Neuronal stem cell (in vitro differentiated cells): ENCODE measurements at regions not wholly inside any gene's neighbourhood (a gene's known extent, or its start where the extent isn't known, plus 50 kb on each side); places are given as distances from the start of the nearest gene placed in this dataset.

Experiments used
- DNase-seq: peaks from one replicate; pipeline ENCODE4 v3.0.0-alpha.2; 2013; ENCODE audit warnings: low spot score
- H2AFZ ChIP-seq: one replicate; pipeline ENCODE4 v1.6.1; 2013; ENCODE audit warnings: mild to moderate bottlenecking, low read length, inconsistent platforms
- H2AK5ac ChIP-seq: 2 replicates; pipeline ENCODE4 v1.6.1; 2013; ENCODE audit warnings: low read depth, mild to moderate bottlenecking, inconsistent platforms, low read length, moderate library complexity, mixed read lengths
- H2BK120ac ChIP-seq: 2 replicates; pipeline ENCODE4 v1.6.1; 2013; ENCODE audit warnings: low read depth, mild to moderate bottlenecking, inconsistent platforms, low read length, moderate library complexity, mixed read lengths
- H2BK12ac ChIP-seq: one replicate; pipeline ENCODE4 v1.6.1; 2013; ENCODE audit warnings: low read length, inconsistent platforms
- H2BK15ac ChIP-seq: 2 replicates; pipeline ENCODE4 v1.6.1; 2013; ENCODE audit warnings: mild to moderate bottlenecking, low read length, inconsistent platforms, mixed read lengths
- H2BK5ac ChIP-seq: one replicate; pipeline ENCODE4 v1.6.1; 2013; ENCODE audit warnings: inconsistent platforms, mild to moderate bottlenecking, low read length, moderate library complexity
- H3K14ac ChIP-seq: one replicate; pipeline ENCODE4 v1.6.1; 2013; ENCODE audit warnings: low read length, inconsistent platforms
- H3K18ac ChIP-seq: 2 replicates; pipeline ENCODE4 v1.6.1; 2013; ENCODE audit warnings: low read length, inconsistent platforms
- H3K23ac ChIP-seq: 2 replicates; pipeline ENCODE4 v1.6.1; 2013; ENCODE audit warnings: low read depth, mild to moderate bottlenecking, mixed read lengths, low read length, inconsistent platforms; ENCODE audit not compliant: poor library complexity
- H3K27ac ChIP-seq: replicated peaks from 3 replicates; pipeline ENCODE4 v1.5.1; 2013; ENCODE audit warnings: low read length, inconsistent platforms
- H3K27me3 ChIP-seq, 3 experiments: 2 replicates each; pipeline ENCODE4 v1.6.1; 2013; ENCODE audit warnings: low read length in 3 of 3, mild to moderate bottlenecking in 2 of 3, inconsistent platforms in 1 of 3, low read depth in 1 of 3, mixed read lengths in 1 of 3, moderate library complexity in 1 of 3; ENCODE audit not compliant: control insufficient read depth in 3 of 3, insufficient read depth in 3 of 3
- H3K36me3 ChIP-seq, 2 donors: replicated peaks in 1 of 2; 2 replicates each; pipeline ENCODE4 v1.6.1; 2013; ENCODE audit warnings: low read length in 2 of 2; ENCODE audit not compliant: control insufficient read depth in 2 of 2, insufficient read depth in 2 of 2
- H3K4ac ChIP-seq: 2 replicates; pipeline ENCODE4 v1.6.1; 2013; ENCODE audit warnings: inconsistent platforms, mild to moderate bottlenecking, low read length, moderate library complexity
- H3K4me1 ChIP-seq, 2 donors: 1 replicate in 1 of 2; 2 replicates in 1 of 2; pipeline ENCODE4 v1.6.1; 2013; ENCODE audit warnings: low read length in 2 of 2, low read depth in 1 of 2; ENCODE audit not compliant: control insufficient read depth in 2 of 2, insufficient read depth in 1 of 2
- H3K4me2 ChIP-seq: one replicate; pipeline ENCODE4 v1.6.1; 2013; ENCODE audit warnings: mild to moderate bottlenecking, low read length, inconsistent platforms; ENCODE audit not compliant: insufficient read depth, poor library complexity, severe bottlenecking
- H3K4me3 ChIP-seq, 2 donors: 2 replicates each; pipeline ENCODE4 v1.5.1; 2013; ENCODE audit warnings: low read length in 2 of 2, mild to moderate bottlenecking in 2 of 2, inconsistent platforms in 1 of 2, moderate library complexity in 1 of 2
- H3K79me1 ChIP-seq: one replicate; pipeline ENCODE4 v1.6.1; 2013; ENCODE audit warnings: low read depth, mild to moderate bottlenecking, inconsistent platforms, low read length, moderate library complexity
- H3K9ac ChIP-seq: one replicate; pipeline ENCODE4 v1.6.1; 2013; ENCODE audit warnings: mild to moderate bottlenecking, low read depth, low read length, inconsistent platforms; ENCODE audit not compliant: poor library complexity
- H3K9me3 ChIP-seq, 2 donors: replicated peaks in 1 of 2; 2 replicates each; pipeline versions ENCODE3 to v1.6.1; 2013; ENCODE audit warnings: low read length in 2 of 2, mild to moderate bottlenecking in 2 of 2, inconsistent platforms in 1 of 2, low read depth in 1 of 2, mixed read lengths in 1 of 2, moderate library complexity in 1 of 2; ENCODE audit not compliant: control insufficient read depth in 2 of 2, insufficient read depth in 1 of 2
- H4K8ac ChIP-seq: one replicate; pipeline ENCODE4 v1.6.1; 2013; ENCODE audit warnings: low read depth, mild to moderate bottlenecking, inconsistent platforms, low read length, moderate library complexity
- H4K91ac ChIP-seq: one replicate; pipeline ENCODE4 v1.6.1; 2013; ENCODE audit warnings: low read length, low read depth, mild to moderate bottlenecking, inconsistent platforms; ENCODE audit not compliant: poor library complexity
- WGBS, 2 donors: extraction: QIAGEN DNeasy Blood & Tissue Kit; methylation state at CpG; one replicate each; pipeline ENCODE4 v1.1.7; 2013; ENCODE audit warnings: missing lambda C conversion rate in 2 of 2, mixed read lengths in 1 of 2; ENCODE audit not compliant: insufficient read length in 2 of 2, insufficient replicate concordance in 1 of 2; ENCODE audit errors: extremely low coverage in 2 of 2; 5-methylcytosine and 5-hydroxymethylcytosine counted together

- no CpG with 5 or more reads among the region's 7 CpGs for WGBS, 2 donors
- Histone ChIP-seq H3K9ac (no peak overlapping the region), H2AFZ (no peak overlapping the region), H2BK120ac (no peak overlapping the region), H4K91ac (no peak overlapping the region), H2BK12ac (no peak overlapping the region), H2BK5ac (no peak overlapping the region), H3K27ac (no peak overlapping the region), H3K36me3 (no peaks in the 10 kb centered on the region), H3K4me3 (no peak overlapping the region), H2AK5ac (no peak overlapping the region), H3K18ac (no peak overlapping the region), H3K27me3 (no peaks in the 10 kb centered on the region), H3K4ac (no peak overlapping the region), H3K14ac (no peak overlapping the region), H3K9me3 (no peaks in the 10 kb centered on the region), H3K4me2 (no peak overlapping the region), H4K8ac (no peak overlapping the region), H2BK15ac (no peak overlapping the region), H3K4me1 (no peaks in the 10 kb centered on the region), H3K23ac (no peak overlapping the region), H3K79me1 (no peaks in the 10 kb centered on the region)
- no peak for DNase-seq
Measured at GRCh38 chr4:84232309-84233095, 266.6 kb downstream of the NKX6-1 start.

- no CpG with 5 or more reads among the region's 2 CpGs for WGBS, 2 donors
- H3K9me3 ChIP-seq: no peaks in the 10 kb centered on the region
Measured at GRCh38 chr4:84231539-84232055, 267.5 kb downstream of the NKX6-1 start.

GRCh38 chr4:84224522-84224921 lies 274.6 kb downstream of the NKX6-1 start:
- Histone ChIP-seq H2BK12ac (no peak overlapping the region), H3K36me3 (no peaks in the 10 kb centered on the region), H3K14ac (no peak overlapping the region), H3K9ac (no peak overlapping the region), H2AK5ac (no peak overlapping the region), H3K27ac (no peak overlapping the region), H2AFZ (peak overlapping the region; percentile 34), H3K18ac (no peak overlapping the region), H3K9me3 (no peaks in the 10 kb centered on the region), H4K8ac (no peak overlapping the region), H3K79me1 (no peaks in the 10 kb centered on the region), H3K27me3 (no peaks in the 10 kb centered on the region), H3K4me1 (peaks cover 0 to 2% of the 10 kb centered on the region in 2 donors), H2BK120ac (no peak overlapping the region), H3K4me3 (no peak overlapping the region), H4K91ac (no peak overlapping the region), H3K4me2 (no peak overlapping the region), H2BK5ac (no peak overlapping the region), H3K23ac (no peak overlapping the region), H3K4ac (no peak overlapping the region), H2BK15ac (no peak overlapping the region)
- no CpG with 5 or more reads among the region's 4 CpGs for WGBS, 2 donors
- no peak for DNase-seq

More at GRCh38 chr4:84231539-84232055, 267.5 kb downstream of the NKX6-1 start:
- DNase-seq: no peak
- Histone ChIP-seq H3K14ac (no peak overlapping the region), H3K4me3 (no peak overlapping the region), H2BK120ac (no peak overlapping the region), H2BK5ac (no peak overlapping the region), H3K36me3 (no peaks in the 10 kb centered on the region), H4K8ac (no peak overlapping the region), H2BK15ac (no peak overlapping the region), H4K91ac (no peak overlapping the region), H3K23ac (no peak overlapping the region), H2AK5ac (no peak overlapping the region), H3K27me3 (no peaks in the 10 kb centered on the region), H3K4ac (no peak overlapping the region), H2BK12ac (no peak overlapping the region), H3K27ac (no peak overlapping the region), H3K79me1 (no peaks in the 10 kb centered on the region), H3K9ac (no peak overlapping the region), H3K18ac (no peak overlapping the region), H2AFZ (no peak overlapping the region), H3K4me2 (no peak overlapping the region), H3K4me1 (no peaks in the 10 kb centered on the region)

- H4K91ac ChIP-seq: no peak overlapping the region
- H3K36me3 ChIP-seq: no peaks in the 10 kb centered on the region
- H3K27me3 ChIP-seq: no peaks in the 10 kb centered on the region
- H3K14ac ChIP-seq: no peak overlapping the region
- H3K4ac ChIP-seq: no peak overlapping the region
- H3K4me1 ChIP-seq: peaks cover 2 to 7% of the 10 kb centered on the region in 2 donors
- no peak overlapping the region for H3K9ac ChIP-seq
- H2AFZ ChIP-seq: no peak overlapping the region
- H2BK15ac ChIP-seq: no peak overlapping the region
- H2AK5ac ChIP-seq: no peak overlapping the region
- H3K27ac ChIP-seq: no peak overlapping the region
- H3K79me1 ChIP-seq: no peaks in the 10 kb centered on the region
- no peak overlapping the region for H2BK120ac ChIP-seq
- no peak overlapping the region for H3K4me2 ChIP-seq
- H2BK12ac ChIP-seq: no peak overlapping the region
- no peak overlapping the region for H2BK5ac ChIP-seq
- DNase-seq: no peak
- no peaks in the 10 kb centered on the region for H3K9me3 ChIP-seq
- no peak overlapping the region for H4K8ac ChIP-seq
- H3K18ac ChIP-seq: no peak overlapping the region
- no peak overlapping the region for H3K23ac ChIP-seq
- H3K4me3 ChIP-seq: no peak overlapping the region
- WGBS, 2 donors: no CpG with 5 or more reads among the region's 4 CpGs
Measured at GRCh38 chr4:84221704-84222103, 277.4 kb downstream of the NKX6-1 start.
